GM18907 (cell line): ENCODE measurements at regions not wholly inside any gene's neighbourhood (a gene's known extent, or its start where the extent isn't known, plus 50 kb on each side); places are given as distances from the start of the nearest gene placed in this dataset.

ENCODE experiments used
- ATAC-seq: cut with Tn5 transposase; IDR thresholded peaks from one replicate; pipeline ENCODE4 v1.9.1; 2021; ENCODE audit warnings: mild to moderate bottlenecking, moderate library complexity; ENCODE audit not compliant: unreplicated experiment

DNA sequence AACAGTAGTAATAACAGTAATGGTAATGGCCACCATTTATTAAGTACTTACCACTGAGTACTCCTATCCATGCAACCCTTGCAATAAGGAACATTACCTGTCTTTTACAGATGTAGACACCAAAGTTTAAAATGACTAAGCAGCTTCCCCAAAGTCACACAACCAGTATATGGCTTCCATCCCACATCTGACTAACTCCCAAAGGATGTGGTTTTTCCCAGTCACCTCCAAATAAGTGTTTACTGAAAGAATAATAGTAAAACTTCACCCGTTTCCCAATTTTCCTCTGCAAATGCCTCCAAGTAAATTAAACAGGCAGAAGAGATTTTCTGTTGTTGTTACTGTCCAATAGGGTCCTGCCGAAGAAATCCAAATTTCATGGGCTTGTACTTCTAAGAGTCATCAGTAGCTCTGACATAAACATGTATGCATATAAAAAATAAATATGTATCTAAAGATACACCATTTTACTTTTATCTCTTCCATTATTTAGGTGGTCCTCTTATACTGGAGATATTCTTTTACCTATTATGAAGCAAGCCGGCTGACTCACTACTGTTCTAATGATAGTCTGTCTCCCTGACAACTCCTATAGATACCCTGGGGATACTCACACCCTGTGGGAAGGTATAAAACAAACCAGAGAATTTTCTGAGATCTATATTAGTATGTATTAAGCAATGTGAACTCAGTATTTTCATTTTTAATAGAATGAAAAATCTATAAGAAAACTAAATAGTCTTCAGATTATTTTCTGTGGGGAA, 77.9 kb upstream of the ID4 start:
- no peak for ATAC-seq

DNA sequence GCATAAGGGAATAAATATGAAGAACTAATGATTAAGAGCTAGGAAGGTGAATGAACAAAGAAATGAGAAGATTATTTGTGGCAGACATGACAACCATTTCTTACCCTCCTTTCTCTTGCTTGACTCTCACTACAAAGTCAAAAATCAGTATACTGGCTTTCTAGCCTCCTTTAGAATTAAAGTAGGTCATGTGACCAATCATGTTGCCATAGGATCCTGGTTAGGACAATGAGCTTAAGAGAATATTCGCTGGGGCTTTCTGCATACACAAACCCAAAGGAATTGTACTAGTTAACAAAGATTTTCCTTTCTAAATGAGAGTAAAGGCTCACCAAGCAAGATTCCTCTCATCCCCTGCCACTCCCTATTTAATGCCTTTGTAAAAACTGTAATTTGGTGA, 76.0 kb upstream of the ID4 start:
- ATAC-seq, result no peak

DNA sequence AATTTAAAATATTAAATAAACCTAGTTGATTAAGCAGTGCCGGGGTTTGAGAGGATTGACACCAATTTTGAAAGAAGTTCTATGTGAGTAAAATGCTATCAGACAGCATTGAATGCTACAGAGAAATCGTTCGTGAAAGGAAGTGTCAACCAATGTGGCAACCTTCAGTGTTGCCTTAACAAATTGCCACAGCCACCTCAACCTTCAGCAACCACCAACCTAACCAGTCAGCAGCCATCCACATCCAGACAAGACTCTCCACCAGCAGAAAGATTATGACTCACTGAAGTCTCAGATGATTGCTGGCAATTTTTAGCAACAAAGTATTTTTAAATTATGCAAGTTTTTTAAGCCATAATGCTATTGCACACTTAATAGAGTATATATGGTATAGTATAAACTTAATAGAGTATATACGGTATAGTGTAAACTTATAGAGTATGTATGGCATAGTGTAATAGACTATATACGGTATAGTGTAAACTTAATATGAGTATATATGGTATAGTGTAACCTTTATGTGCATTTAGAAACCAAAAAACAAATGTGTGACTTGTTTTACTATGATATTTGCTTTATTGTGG, 65.3 kb upstream of the ID4 start:
- ATAC-seq, result no peak

DNA sequence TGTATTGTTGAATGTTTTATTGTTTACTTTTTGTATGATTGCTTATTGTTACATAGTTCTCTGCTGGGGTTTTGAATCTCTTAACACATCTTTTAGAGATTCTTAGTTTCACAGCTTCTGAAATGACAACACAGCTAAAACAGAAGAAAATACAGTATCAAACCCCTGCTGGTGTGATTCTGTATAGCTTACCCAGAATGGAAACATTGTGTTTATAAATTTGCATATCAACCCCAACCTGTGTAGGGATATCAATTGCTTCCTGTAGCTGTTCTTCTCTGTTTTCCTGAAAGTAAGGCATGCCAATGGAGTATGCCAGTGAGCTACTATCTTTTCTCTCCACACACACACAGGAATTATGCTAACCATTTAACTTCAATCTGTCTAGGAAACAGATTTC, 64.3 kb upstream of the ID4 start:
- no peak for ATAC-seq

DNA sequence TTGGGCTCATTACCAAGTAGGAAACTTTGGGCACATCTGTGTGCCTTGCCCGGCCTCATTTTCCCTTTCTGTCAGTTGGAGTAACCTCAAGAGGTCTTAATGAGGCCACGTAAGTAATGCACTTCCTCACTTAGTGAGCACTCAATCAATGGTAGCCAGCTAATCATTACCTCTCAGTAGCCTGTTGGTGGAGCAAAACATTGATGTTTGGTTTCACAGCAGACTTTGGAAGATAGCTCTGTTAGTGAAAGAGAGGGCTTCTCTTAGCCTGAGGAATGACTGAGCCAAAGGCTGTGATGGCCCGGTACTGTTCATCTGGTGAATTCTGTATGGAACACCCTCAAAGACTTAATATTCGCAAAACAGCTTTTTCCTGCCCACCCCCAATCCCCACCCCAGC, 55.9 kb upstream of the ID4 start:
- ATAC-seq, result no peak

DNA sequence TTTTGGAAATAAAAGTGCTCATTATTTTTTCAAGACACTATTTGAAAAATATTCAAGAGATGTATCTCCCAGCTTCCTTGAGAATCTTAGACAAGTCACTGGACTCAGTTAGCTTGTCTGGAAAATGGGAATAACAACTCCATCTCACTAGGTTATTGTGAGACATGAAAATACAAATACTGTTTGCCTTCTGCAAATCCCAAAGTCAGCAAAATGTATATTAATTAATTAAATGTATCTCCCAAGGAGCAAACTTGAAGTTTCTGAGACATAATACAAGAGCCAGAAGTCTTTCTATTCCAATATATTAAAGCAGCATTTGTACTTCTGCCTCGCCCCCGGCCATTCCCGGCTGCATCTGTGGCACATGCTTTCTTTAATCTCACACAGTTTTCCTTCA, 54.6 kb upstream of the ID4 start:
- no peak for ATAC-seq
